ENCODE measurements at regions not wholly inside any gene's neighbourhood (a gene's known extent, or its start where the extent isn't known, plus 50 kb on each side); places are given as distances from the start of the nearest gene placed in this dataset.

DNA sequence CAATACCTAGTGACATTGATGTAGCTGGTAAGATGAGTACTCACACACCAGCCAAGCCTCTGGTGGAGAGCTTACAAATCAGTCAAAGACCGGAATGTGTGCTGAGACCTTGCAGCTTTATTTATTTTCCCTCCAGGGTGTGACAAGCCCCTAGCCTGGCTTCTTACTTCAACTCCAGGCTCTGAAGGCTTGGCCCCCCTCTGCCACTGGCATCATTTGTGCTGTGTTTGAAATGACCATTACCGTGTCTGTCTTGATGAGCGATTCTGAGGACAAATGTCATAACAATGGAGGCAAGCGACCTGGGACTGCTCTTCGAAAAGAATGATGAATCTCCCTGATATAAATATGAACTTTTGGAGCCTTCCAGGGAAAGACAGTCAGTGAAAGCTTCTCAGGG lies 749.9 kb upstream of the HS6ST1 start:
- in situ Hi-C loops (cut with MboI; ENCODE audit: low sequenced_read_pairs) = no loop called here

DNA sequence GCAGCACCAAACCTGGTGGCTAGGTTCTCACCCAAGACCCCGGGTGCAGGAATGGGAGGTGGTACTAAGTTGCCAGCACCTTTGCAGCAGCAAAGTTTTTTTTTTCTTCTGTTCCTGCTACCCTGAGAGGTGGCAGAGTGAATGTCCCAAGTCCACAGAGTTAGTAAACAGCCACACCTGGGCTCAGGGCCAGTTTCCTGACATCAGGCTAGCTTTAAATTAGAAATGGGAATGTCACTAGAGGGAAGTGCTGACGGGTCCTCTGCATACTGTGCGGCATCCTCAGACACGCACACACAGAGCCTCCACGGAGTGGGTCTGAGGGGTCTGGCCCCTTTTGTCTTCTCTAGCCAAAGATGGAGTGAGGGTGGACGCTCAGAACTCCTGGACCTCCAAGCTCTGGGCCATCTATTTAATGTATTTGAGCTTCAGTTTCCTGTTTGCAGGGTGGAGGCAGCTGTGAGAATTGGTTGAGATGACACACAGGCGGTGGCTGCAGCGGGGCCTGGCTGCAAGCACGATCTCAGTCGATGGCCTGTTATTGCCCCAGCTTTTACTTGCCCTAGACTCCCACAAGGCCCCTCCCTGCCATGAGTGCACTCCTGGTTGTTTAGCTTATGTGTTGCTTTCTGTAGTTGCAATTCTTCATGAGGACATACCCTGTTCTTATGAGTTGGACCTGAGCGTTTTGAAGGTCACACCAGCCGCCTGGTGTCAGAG lies 751.4 kb upstream of the HS6ST1 start:
- in situ Hi-C loops (cut with MboI; ENCODE audit: low sequenced_read_pairs) = no loop called here

DNA sequence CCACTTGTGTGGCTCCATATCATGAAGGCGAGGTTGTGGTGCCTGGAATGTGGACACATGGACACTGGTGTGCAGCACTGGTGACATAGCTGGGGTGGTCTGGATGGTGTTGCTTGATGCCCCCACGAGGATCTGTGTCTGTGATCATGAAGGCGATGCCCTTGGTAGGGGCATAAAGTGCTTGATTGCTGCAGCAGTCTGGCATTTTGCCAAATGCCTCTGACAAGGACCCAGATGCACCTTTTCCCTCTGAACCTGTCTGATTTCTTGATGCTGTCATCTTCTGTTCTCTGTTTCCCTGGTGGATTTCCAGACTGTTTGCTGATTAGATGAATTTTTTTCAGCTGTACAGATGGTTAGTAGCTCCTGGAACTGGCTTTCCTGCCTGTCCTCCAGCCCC lies 752.0 kb upstream of the HS6ST1 start:
- in situ Hi-C loops (cut with MboI; ENCODE audit: low sequenced_read_pairs) = no loop called here

DNA sequence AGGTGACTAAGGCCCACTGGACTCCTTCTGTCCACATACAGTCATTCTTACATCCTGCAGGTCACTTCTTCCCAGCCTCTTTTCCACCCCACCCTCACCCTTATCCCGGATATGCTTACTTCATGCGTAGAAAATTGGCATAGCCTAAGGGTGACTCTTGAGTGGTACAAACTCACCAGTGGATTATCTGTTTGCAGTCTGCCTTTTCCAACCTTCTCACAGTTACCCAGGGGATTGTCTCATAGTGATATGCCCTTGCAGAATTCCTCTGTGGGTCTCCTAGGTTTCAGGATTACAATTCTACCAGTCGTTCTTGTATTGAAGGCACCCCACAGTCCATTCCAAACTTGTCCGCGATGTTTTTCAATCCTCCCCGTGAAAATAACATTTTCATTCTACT lies 752.9 kb upstream of the HS6ST1 start:
- in situ Hi-C loops (cut with MboI; ENCODE audit: low sequenced_read_pairs) = no loop called here

DNA sequence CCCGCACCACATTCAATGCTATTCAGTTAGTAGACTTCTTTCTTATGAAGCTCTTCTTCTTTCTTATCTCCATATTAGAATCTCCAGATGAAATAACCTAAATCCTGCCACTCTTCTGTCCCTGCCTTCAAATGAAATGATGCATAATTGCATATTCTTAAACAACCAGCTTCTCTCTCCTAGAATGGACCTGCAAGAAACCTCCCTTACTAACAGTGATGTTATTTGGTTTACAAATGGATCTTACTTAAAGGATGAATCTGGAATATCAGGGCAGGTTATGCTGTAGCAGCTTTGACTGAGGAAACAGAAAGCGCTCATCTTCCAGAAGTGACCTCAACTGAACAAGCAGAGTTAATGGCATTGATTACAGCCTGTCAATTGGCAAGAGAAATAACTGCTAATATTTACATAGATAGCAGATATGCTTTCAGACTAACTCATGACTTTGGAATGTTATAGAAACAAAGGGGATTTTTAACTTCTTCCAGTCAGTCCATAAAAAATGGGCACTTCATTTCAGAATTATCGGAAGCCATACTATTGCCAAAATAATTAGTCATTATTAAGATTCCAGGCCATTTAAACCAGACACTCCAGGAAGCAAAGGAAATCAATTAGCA lies 755.7 kb upstream of the HS6ST1 start:
- in situ Hi-C loops (cut with MboI; ENCODE audit: low sequenced_read_pairs) = no loop called here

DNA sequence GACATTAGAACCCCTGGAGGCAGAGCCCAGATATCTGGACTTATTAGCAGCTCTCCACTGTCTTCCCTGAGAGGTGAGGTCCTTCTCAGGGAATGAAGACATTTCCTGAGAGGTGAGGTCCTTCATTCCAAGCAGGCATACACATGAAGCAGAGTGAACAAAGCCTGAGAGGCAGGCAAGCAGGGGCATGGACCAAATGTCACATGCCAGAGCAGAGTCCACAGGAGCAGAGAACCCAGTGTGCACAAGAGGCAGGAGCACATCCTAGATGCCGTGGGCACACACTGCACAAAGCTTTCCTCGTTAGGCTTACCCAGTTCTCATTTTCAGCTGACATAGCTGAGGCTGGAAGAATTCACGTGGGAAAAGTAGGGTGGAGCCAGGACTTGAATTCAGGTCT lies 759.9 kb upstream of the HS6ST1 start:
- in situ Hi-C loops (cut with MboI; ENCODE audit: low sequenced_read_pairs) = no loop called here

DNA sequence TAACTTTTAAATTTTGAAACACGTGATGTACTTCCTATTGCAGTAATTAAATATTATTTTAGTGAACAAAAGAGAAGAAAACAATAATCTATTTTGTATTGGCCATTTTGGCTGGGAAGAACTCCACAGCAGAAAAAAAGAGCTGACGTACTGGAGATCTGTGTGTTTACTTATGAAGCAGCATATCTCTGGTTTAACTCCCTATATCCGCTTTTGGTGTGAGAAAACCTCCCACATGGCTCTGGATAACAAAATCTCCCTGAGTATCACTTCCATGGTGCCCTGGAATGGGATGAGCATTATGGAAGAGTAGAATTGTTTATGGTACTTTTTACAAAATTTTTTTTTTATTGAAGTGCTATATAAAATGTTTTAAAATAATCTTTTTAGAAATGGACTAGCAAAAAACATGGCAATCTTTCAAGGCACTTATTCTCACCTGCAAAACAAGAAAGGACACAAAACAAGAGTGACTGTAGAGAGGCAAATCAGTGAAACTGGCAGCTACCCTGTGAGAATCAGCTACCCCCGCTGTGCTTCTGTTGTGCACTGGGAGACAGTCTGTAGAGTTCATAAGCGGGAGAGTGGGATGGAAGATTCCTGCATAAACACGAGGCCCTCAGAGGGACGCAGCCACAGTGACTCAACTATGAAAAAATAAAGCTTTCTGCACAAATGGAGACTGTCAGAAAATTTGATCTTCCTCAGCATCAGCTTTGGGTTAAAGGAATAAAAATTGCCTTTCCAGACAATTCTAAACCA lies 762.2 kb upstream of the HS6ST1 start:
- in situ Hi-C loops (cut with MboI; ENCODE audit: low sequenced_read_pairs) = no loop called here

DNA sequence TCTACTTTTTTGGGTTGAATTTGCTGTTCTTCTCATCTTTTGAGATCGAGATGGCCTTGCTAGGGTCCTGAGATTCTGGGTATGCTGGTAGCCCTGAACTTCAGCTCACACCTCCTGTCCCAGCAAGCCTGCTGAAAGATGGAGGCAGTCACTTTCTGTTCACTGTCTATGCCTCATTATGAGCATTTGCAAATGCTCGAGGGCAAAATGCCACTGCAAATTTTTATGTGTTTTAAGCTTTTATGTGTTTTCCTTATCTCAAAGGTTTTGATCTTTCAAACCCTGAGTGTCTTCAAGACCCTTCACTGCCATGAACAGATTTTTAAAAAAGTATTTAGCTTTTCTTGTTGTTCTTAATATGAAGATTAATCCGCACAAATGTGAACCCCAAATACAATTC lies 766.7 kb upstream of the HS6ST1 start:
- in situ Hi-C loops (cut with MboI; ENCODE audit: low sequenced_read_pairs) = no loop called here

DNA sequence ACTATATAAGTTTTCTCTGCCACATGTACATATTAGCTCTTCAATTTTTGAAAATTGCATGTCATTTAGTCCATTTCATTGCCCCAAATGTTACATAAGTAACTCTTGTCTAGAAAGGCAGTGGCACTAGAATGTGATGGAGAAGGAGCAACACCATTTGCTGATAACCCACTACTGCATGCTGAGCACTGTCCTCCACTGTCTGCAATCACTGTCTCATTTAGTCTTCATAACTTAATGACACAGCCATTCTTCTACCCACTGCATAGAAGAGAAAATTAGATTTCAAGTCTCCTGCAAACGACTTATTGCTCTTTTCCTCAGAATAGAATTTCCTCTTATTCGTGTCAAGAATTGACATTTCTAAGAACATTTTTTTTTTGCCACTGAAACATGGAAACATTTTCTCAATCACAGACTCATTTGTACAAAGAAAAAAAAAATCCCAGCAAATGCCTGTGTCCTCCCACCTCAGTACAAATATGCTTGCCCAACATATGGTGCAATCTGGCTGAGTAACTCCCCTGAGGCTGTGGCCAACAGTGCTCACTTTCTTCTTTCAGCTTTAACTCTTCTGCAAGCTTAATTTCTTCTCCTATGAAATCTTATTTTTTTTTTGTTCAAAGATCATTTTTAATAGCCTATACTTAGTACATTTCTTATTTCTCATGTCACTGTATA lies 768.6 kb upstream of the HS6ST1 start:
- in situ Hi-C loops (cut with MboI; ENCODE audit: low sequenced_read_pairs) = no loop called here

DNA sequence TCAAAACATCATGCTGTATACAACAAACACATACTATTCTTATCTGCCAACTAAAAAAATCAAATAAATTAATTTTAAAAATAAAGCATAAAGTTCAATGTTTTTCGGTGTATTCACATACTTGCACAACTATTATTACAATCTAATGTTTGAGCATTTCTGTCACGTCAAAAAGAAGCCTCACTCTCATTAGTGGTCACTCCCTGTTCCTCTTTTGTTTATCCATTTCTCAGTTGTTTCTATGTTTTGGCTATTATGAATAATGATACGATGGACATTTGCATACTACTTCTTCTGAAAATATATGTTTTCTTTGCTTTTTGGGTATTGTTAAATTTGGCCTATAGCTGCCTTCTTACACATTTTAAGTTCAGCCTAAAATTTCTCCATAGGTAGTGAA lies 773.0 kb upstream of the HS6ST1 start:
- in situ Hi-C loops (cut with MboI; ENCODE audit: low sequenced_read_pairs) = no loop called here

DNA sequence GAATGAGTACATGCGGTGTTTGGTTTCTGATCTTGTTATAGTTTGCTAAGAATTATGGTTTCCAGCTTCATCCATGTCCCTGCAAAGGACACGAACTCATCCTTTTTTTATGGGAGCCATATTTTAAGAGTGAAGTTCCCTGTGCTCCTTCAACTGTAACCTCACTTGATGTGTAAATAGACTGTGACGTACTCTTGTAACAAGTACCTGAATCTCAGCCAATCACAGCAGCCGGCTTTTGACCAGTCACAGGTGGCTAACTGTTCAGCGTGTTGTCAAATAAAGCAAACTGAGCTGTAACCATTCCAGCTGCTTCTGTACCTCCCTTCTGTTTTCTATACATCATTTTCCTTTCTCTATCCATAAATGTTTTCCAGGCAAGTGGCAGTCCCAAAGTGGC lies 774.3 kb upstream of the HS6ST1 start:
- in situ Hi-C loops (cut with MboI; ENCODE audit: low sequenced_read_pairs) = no loop called here

DNA sequence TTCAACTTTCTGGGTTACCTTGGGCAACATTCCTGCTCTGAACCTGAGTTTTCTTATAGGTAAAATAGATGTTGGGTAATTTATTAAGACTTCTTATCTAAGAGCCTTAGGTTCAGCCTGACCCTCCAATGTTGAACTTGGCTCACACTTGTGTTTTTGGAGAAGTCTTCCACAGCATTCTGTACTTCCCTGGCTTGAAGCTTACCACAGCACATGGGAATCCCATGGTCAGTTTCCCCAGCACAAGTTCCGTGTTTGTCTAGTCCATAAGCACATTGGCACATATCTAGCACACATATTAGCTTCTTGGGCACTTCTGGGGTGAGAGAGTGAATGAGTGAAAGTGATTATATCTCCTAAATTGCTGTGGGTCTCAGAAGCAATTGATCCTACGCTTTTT lies 782.5 kb upstream of the HS6ST1 start:
- in situ Hi-C loops (cut with MboI; ENCODE audit: low sequenced_read_pairs) = no loop called here

DNA sequence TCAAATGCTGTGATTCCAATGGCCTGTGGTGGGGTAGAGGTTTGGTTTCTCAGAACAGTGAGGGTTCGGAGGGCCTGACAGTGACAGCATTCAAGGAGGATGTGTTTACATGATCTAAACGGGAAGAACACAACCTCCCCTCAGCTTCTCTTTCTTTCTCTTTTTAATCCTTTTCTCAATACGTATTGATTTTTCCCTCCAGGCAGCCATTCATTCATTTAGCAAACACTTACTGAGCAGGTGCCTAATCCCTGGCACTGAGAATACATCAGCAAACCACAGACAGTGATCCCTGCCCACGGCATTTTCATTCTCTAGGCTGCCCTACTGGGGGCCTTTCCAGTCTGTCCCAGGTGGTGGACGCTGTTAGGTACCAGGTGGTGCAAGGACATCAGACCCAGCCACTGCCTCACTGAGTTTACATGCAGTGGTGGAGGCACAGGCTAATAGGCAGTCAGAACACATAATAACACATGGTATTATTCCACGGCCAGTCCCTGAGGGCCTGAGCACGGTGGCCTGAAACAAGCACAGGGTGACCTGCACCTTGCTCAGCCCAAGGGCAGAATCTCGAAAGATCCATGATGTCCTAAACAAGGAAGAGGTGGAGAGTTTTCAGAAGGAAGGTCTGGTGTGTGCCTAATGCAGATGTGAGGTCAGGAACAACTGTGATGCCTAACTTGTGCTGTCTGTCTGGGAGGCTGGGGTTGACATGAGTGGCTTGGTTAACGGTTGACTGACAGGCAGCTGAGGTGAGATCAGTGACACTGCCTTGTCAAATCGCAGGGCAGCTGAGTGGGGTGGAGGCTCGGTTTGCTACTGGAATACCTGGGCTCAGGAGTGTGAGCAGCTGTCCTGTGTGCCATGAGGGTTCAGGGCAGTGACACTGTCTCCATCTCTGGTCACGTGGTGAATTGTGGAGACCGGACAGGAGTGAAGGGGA lies 785.5 kb upstream of the HS6ST1 start:
- in situ Hi-C loops (cut with MboI; ENCODE audit: low sequenced_read_pairs) = no loop called here

DNA sequence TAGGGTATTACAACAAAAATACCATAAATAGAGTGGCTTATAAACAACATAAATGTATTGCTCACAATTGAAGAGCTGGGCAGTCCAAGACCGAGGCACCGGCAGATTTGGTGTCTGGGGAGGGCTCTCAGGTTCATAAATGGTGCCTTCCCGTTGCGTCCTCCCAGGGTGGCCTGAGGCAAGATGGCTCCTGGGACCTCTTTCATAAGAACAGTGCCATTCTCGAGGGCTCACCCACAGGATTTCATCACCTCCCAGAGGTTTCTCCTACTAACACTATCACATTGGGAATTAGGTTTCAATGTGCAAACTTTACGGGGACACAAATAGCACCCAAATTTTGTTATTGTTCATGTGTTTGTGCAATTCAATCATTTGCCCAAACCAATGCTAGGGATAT lies 793.5 kb upstream of the HS6ST1 start:
- in situ Hi-C loops (cut with MboI; ENCODE audit: low sequenced_read_pairs) = no loop called here

DNA sequence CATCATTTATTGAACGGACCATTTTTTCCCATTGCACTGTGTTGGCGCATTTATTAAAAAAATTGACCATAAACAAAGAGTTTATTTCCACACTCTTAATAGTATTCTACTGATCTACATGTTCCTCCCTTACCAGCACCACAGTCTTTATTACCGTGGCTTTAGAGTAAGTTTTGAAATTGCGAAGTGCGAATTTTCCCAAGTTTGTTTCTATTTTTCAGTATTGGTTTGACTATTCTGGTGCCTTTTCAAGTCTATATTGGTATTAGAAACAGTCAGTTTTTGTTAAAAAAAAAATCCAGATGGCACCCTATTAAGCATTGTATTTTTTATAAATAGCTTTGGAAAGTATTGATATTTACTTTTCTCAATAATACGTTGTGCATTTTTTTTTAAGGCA lies 795.1 kb upstream of the HS6ST1 start:
- in situ Hi-C loops (cut with MboI; ENCODE audit: low sequenced_read_pairs) = no loop called here

DNA sequence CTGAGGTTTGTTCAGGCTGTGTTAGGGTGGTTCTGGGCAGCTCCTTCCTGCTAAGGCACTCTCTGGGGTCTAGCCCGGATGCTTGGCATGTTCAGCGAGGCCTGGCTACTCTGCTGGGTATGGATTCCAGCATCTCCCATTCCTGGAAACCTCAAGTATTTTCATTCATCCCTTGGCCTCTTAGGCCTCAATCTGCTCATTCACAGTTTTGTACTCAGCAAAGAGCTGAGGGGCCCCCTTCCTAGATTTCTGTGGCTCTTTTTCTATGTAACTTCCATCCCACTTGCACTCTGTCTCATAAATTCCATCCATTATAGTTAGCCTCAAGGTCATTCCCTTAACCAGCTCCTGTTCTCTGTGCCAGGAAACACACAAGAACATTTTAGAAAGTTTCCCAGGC lies 798.8 kb upstream of the HS6ST1 start:
- in situ Hi-C loops (cut with MboI; ENCODE audit: low sequenced_read_pairs) = no loop called here

DNA sequence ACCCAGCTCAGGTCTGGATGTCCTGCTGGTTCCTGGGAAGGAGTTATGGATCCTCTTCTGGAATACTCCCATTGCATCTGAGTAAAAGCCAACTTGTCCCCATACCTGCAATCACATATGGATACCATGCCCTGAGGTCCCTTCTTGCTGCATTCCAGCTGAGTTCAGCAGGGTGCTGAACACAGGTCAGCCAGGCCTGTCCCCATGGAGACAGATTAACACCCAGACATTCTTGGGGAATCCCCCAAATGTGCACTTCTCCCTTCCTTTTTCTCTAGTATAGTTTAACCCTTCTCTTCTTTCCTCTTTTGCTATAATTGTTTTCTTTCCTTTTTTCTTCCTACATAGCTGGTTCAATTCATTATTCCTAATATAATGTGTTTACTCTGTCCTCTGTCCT lies 799.6 kb upstream of the HS6ST1 start:
- in situ Hi-C loops (cut with MboI; ENCODE audit: low sequenced_read_pairs) = no loop called here

DNA sequence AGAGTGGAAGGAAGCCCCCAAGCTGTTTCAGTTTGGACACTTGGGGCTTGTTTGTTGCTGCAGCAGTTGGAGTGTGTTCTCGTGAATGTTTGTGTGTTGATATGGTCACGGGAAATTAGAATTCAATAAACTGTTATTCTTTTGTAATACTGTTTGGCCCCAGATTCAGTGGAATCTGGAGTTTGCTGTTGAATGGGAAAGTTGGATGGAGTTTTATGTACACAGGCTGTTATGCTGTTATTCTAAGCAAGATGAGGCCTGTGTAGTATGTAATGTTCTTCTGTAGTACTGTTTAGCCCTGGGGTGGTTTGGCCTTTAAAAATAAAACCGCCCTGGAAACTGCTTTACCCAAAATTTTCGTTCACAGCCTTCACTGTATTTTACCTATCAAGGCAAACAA lies 810.4 kb upstream of the HS6ST1 start:
- in situ Hi-C loops (cut with MboI; ENCODE audit: low sequenced_read_pairs) = no loop called here

DNA sequence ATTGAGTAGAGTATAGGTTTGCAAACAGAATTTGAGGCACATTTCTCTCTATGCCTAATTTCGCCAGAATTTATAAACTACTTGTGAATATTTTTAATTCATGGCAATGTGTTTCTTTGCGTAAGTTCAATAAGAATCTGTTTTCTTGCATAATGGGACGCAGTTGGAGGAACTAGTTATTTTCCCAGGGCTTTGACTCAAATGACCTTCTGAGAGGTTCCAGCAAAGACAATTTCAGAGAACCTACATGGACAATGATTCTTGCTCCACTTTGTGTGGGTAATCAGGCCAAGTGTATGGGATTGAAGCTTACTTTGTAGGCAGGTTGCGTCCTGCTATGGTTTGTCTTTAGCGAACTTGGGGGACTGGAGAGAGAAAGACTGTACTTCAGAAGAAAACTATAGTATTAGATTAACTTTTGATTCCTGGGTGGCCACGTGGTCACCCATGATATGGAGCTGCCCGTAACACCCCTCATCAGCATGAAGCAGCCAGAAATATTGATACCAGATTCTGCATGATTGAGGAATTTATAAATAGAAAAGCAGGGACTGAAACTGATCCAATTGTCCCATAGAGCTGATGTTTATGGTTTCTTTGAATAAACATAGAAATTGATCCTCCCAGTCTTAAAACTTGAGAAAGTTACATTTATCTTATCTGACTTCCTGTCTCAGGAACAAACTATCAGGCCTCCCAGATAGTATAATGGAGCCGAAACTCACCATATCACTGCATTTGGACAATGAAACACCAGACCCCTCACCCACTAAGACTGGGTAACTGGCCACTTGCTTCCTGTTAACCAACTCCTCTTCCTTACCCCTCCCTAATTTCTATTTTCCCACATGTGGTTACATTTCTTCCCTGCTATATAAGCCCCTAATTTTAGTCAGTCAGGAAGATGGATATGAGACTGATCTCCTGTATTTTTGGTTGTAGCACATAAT lies 815.3 kb upstream of the HS6ST1 start:
- in situ Hi-C loops (cut with MboI; ENCODE audit: low sequenced_read_pairs) = no loop called here

All from HL-60/S4 (cell line).